NAMALWA (cell line): ENCODE measurements at regions not wholly inside any gene's neighbourhood (a gene's known extent, or its start where the extent isn't known, plus 50 kb on each side); places are given as distances from the start of the nearest gene placed in this dataset.

Experiments used
- DNase-seq: peaks from one replicate; pipeline ENCODE4 v3.0.0-alpha.2; 2015; ENCODE audit warnings: low spot score

- no peak for DNase-seq
Measured at GRCh38 chr14:96617635-96618034, 115.5 kb downstream of the PAPOLA start.

GRCh38 chr14:96622926-96623325 lies 120.7 kb downstream of the PAPOLA start:
- no peak for DNase-seq

GRCh38 chr14:96623676-96624484 lies 121.7 kb downstream of the PAPOLA start:
- no peak for DNase-seq

- DNase-seq = no peak
Measured at GRCh38 chr14:96624661-96625425, 122.7 kb downstream of the PAPOLA start.

DNA sequence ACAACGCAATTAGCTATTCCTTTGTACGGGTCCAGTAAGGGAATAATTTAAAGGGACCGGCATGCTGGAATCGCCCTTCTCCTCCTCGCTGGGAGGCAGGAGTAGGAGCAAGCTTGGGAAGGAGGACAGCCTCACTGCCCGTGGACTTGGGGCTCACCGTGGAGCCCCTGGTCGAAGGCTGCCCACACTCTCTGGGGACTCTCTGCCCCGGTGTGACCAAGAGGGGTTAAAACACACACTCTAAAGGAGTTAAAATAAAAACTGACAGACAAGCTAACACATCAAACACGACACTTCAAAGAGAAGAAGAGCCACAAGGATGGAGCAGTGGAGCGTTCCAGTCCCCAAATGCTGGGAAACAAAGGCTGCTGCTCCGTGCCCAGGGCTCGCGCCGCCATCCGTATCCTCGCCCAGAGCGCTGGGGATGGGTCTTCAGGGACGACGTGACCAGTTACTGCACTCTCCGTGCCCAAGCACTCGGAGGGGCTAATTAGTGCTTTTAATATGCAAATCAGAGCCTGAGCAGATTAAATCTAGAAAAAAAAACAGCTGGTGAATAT lies 123.3 kb downstream of the PAPOLA start:
- no peak for DNase-seq

GRCh38 chr14:96626121-96626768 lies 124.1 kb downstream of the PAPOLA start:
- DNase-seq = no peak

DNA sequence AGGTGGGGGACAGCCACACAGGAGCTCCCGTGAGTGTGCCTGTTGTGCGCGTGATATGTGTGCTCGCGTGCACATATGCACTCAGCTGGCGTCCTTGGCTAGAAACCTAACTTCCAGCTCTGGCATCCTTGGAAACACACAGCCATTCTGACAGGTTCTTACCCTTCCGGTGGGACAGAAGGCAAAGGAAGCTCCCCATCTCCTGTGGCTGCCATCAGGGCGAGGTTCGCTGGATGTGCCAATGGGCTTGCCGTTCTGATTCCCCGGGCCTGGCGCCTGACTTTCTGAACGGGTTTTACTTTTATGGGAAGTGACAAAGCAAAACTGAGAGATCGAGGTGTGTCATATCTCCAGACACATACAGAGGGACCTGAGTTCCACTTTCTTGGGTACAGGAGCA lies 124.7 kb downstream of the PAPOLA start:
- no peak for DNase-seq

GRCh38 chr14:96627386-96627785 lies 125.2 kb downstream of the PAPOLA start:
- no peak for DNase-seq

DNA sequence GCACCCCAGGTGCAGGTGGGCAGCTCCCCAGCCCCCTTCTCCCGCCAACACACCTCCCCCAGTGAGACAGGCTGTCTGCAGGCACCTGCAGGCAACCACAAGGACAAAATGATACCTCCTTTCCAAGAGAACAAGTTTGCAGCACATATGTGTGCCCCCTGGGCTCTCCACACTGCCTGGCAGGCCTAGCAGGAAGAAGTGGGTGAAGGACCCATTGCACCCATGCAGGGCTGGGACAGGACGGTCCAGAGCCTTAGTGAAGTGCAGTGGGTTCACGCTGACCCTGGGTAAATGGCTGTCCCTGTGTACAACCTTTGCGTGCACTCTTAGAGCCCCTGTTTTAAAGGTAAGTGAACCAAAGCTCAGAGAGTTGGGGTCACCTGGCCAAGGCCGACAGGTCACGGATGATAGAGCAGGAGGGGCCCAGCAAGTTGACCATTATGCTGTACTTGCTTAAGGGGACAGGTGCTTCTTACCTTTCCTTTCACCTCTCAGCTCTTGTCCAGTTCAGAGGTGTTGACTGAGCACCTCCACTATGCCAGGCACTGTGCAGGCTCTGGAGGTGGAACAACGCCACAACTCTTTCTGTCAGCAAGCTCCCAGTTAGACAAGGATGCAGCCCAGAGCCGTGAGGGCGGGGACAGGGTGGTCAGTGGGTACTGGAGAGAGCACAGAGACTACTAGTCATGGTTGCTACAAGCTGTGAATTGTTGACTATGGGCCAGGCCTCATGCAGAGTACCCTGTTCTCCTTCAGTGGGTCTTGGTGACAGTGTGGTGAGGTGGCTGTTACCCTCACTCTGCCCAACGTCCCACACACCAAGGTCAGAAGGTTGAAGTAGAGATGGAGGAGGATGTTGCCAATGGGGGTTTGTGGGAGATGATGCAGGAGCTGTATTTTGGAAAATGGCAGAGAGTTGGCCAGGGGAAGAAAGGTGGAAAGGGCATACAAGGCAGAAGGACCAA lies 125.9 kb downstream of the PAPOLA start:
- no peak for DNase-seq

DNA sequence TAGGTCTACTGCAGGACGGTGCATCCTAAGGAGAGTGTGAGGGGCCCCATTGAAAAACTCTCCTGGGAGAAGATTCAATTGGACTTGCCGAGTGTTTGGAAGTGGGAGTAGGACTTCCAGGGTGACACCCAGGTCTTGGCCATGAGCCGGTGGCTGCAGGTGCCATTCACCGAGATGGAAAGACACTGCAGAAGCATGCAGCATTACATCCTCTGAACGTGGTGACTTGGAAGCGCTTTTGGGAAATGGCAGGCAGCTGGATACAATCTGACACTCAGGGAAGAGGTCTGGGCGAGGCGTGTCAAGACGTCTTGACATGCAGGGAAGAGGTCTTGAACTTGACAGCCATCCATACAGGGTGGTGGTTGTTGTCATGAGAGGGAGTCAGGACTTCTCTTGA lies 126.9 kb downstream of the PAPOLA start:
- no peak for DNase-seq

- DNase-seq = no peak
Measured at GRCh38 chr14:96629558-96630222, 127.5 kb downstream of the PAPOLA start.

- no peak for DNase-seq
Measured at GRCh38 chr14:96630281-96630680, 128.1 kb downstream of the PAPOLA start.

- DNase-seq = no peak
Measured at GRCh38 chr14:96631030-96631429, 128.8 kb downstream of the PAPOLA start.

DNA sequence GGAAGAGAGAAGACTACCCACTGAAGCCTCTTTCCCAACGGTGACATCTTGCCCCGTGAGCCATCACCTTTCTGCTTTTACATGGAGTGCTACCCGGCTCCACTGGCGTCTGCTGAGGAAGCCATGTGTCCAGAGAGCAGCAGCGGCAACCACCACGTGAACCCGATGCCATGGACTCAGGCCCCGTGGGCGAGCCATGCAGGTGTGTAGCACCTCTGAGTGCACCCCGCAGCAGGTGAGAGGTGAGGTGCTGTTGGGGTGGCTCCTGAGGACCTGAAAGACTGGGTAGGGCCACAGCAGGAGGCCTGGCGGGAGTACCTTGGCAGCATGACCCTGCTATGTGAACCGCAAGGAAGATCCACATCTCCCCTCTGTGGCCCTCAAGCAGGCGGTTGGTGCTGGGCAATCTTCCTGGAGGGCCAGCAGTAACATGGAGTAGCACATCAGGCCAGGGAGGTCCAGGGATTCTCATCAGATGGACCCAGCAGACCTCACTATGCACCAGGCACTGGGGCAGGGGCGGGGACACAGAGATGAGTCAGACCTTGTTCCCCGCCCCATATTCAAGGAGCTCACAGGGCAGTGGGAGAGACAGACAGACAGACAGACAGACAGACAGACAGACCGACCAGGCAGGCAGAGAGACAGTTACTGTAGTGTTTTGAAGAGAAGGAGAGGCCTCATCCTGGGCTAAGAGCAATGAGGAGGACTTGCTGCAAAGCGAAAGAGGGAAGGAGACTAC lies 129.6 kb downstream of the PAPOLA start:
- no peak for DNase-seq

DNA sequence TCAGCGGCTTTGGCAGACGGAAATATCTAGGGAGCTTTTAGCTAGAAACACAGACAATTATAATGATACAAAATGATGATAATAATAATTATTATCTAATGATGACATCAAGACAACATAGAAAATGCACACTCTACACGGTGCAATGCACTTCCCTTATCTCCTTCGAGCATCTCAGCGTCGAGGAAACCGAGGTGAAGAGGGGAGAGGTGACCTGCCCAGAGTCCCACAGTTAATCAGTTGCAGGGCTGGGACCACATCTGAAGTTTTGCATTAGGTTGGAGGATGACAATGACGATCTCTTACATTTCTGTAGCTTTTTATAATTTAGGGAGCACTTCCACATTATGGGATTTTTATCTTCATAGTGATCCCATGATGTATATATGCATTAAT lies 130.2 kb downstream of the PAPOLA start:
- no peak for DNase-seq

DNA sequence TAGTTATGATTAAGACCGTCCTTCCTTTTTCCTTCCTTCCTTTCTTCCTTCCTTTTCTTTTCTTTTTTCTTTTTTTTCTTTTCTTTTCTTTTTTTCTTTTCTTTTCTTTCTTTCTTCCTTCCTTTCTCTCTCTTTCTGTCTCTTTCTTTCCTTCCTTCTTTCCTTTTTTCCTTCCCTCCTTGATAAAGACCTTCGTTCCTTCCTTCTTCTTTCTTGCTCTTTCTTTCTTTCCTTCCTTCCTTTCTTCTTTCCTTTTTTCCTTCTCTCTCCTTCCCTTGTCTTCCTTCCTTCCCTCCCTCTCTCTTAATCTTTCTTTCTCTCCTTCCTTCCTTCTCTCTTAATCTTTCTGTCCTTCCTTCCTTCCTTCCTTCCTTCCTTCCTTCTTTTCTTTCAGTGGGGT lies 130.9 kb downstream of the PAPOLA start:
- no peak for DNase-seq

DNA sequence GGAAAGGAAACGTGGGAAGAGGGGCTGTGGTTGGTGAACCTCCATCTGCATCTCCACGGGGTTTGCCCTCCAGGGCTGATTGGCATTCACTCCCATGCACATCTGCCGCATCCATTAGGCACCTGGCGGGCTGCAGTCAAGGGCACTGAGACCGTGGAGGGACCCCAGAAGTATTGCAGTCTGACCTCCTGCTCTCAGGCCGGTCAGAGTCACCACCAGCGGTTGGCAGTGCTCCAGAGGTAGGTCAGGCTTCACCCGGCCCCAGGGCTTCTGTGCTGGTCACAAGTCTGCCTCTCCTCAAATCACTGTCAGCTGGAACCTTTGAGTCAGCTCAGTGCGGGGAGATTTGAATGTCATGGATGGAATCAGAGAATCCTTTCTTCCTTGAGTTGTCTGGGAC lies 132.3 kb downstream of the PAPOLA start:
- DNase-seq = no peak

- no peak for DNase-seq
Measured at GRCh38 chr14:96634896-96635295, 132.7 kb downstream of the PAPOLA start.

GRCh38 chr14:96635850-96636249 lies 133.7 kb downstream of the PAPOLA start:
- DNase-seq = no peak

GRCh38 chr14:96637521-96637920 lies 135.3 kb downstream of the PAPOLA start:
- DNase-seq = no peak
